SH-SY5Y (cell line): ENCODE measurements at regions not wholly inside any gene's neighbourhood (a gene's known extent, or its start where the extent isn't known, plus 50 kb on each side); places are given as distances from the start of the nearest gene placed in this dataset.

Experiments
- GATA2 ChIP-seq: IDR thresholded peaks from 2 replicates; pipeline ENCODE4 v1.6.1; 2011; ENCODE audit warnings: mild to moderate bottlenecking, low read depth, low read length
- GATA3 ChIP-seq: IDR thresholded peaks from 2 replicates; pipeline ENCODE4 v1.6.1; 2011; ENCODE audit warnings: low read depth, mild to moderate bottlenecking, low read length, moderate library complexity

- no peak for TF ChIP-seq GATA2
- peak; percentile 42; the same call in 1 of the 2 replicates for TF ChIP-seq GATA3
These were observed 89.7 kb upstream of the CNTN1 start for GRCh38 chr12:40602562-40602961.
